PC-3 (cell line): ENCODE measurements at regions not wholly inside any gene's neighbourhood (a gene's known extent, or its start where the extent isn't known, plus 50 kb on each side); places are given as distances from the start of the nearest gene placed in this dataset.
A peak's percentile ranks its signal among the peaks of the same experiment; 100 is the strongest.

Experiments
- ATAC-seq: fragments of 200-7000 bp; cut with Tn5 transposase; 2 replicates; pipeline ENCODE4 v1.9.1; 2020; ENCODE audit warnings: mild to moderate bottlenecking, moderate library complexity
- BruUV-seq: library from RNA; stranded (reverse); fragments of 400-500 nt; replicated peaks from 2 replicates; lab custom pipeline; 2021; lab: Mats Ljungman, UMichigan
- CTCF ChIA-PET: fragments of 300-600 bp; sonication (Branson Sonifier 250); formaldehyde crosslinking; loops from one replicate; lab custom pipeline; 2022; ENCODE audit warnings: antibody characterized with exemption; lab: Charles Lee
- POLR2A ChIA-PET: fragments of 300-600 bp; sonication (Branson Sonifier 250); formaldehyde crosslinking; loops from one replicate; lab custom pipeline; 2022; ENCODE audit warnings: antibody characterized with exemption; ENCODE audit not compliant: unreplicated experiment; lab: Charles Lee
- DNase-seq: peaks from one replicate; pipeline ENCODE4 v3.0.0-alpha.2; 2015
- H2AFZ ChIP-seq: fragments of 300-600 bp; sonication (generic); 2 replicates; pipeline ENCODE4 v1.6.0; 2016; ENCODE audit warnings: antibody characterized with exemption, low read length
- H3F3A ChIP-seq: fragments of 300-600 bp; sonication (generic); one replicate; pipeline ENCODE4 v1.6.0; 2017; ENCODE audit warnings: antibody characterized with exemption, low read length, control low read depth, mild to moderate bottlenecking; ENCODE audit not compliant: unreplicated experiment
- H3K27ac ChIP-seq: fragments of 300-600 bp; sonication (generic); 2 replicates; pipeline ENCODE4 v1.5.1; 2016; ENCODE audit warnings: mild to moderate bottlenecking, low read length
- H3K27me3 ChIP-seq: fragments of 300-600 bp; sonication (generic); 2 replicates; pipeline ENCODE4 v1.6.1; 2016; ENCODE audit warnings: low read length, mixed read lengths
- H3K36me3 ChIP-seq: fragments of 300-600 bp; sonication (generic); 2 replicates; pipeline ENCODE4 v1.6.1; 2016; ENCODE audit warnings: low read depth, mixed run types, low read length, mixed read lengths
- H3K4me1 ChIP-seq: fragments of 300-600 bp; sonication (generic); 2 replicates; pipeline ENCODE4 v1.5.1; 2016; ENCODE audit warnings: low read length; ENCODE audit not compliant: insufficient read depth
- H3K4me2 ChIP-seq: fragments of 300-600 bp; sonication (generic); 2 replicates; pipeline ENCODE4 v1.6.0; 2016; ENCODE audit warnings: low read length
- H3K4me3 ChIP-seq: fragments of 300-600 bp; sonication (generic); 2 replicates; pipeline ENCODE4 v1.5.1; 2016; ENCODE audit warnings: mild to moderate bottlenecking, low read length, mixed read lengths
- H3K79me2 ChIP-seq: fragments of 300-600 bp; sonication (generic); 2 replicates; pipeline ENCODE4 v1.6.1; 2017; ENCODE audit warnings: low read length, mixed read lengths
- H3K9ac ChIP-seq: fragments of 300-600 bp; sonication (generic); 2 replicates; pipeline ENCODE4 v1.6.0; 2016; ENCODE audit warnings: mild to moderate bottlenecking, low read length
- H3K9me2 ChIP-seq: fragments of 300-600 bp; sonication (generic); replicated peaks from 2 replicates; pipeline ENCODE4 v1.6.1; 2016; ENCODE audit warnings: mixed run types, low read length, mixed read lengths
- H3K9me3 ChIP-seq: fragments of 300-600 bp; sonication (generic); 2 replicates; pipeline ENCODE4 v1.6.1; 2016; ENCODE audit warnings: low read length, mixed read lengths
- H4K20me1 ChIP-seq: fragments of 300-600 bp; sonication (generic); 2 replicates; pipeline ENCODE4 v1.6.1; 2016; ENCODE audit warnings: low read length, mixed read lengths
- EZH2 ChIP-seq: fragments of 300-600 bp; sonication (generic); IDR thresholded peaks from one replicate; pipeline ENCODE4 v1.6.1; 2017; ENCODE audit warnings: antibody characterized with exemption, mild to moderate bottlenecking, low read length; ENCODE audit not compliant: unreplicated experiment
- EZH2phosphoT487 ChIP-seq: fragments of 300-600 bp; sonication (generic); IDR thresholded peaks from 2 replicates; pipeline ENCODE4 v1.6.1; 2018; ENCODE audit warnings: mild to moderate bottlenecking, antibody characterized with exemption, low read length, borderline replicate concordance
- intact Hi-C: fragments of 100-400 bp; cut with micrococcal nuclease; formaldehyde crosslinking; loops from 2 replicates; pipeline ENCODE4 v1.9.0; 2023
- TF ChIP-seq, protein P1 (sequence below): fragments of 300-600 bp; sonication (generic); conservative IDR thresholded peaks from 2 replicates; pipeline ENCODE4 v1.5.1; 2017; ENCODE audit warnings: antibody characterized with exemption, low read depth, mild to moderate bottlenecking, low read length

DNA sequence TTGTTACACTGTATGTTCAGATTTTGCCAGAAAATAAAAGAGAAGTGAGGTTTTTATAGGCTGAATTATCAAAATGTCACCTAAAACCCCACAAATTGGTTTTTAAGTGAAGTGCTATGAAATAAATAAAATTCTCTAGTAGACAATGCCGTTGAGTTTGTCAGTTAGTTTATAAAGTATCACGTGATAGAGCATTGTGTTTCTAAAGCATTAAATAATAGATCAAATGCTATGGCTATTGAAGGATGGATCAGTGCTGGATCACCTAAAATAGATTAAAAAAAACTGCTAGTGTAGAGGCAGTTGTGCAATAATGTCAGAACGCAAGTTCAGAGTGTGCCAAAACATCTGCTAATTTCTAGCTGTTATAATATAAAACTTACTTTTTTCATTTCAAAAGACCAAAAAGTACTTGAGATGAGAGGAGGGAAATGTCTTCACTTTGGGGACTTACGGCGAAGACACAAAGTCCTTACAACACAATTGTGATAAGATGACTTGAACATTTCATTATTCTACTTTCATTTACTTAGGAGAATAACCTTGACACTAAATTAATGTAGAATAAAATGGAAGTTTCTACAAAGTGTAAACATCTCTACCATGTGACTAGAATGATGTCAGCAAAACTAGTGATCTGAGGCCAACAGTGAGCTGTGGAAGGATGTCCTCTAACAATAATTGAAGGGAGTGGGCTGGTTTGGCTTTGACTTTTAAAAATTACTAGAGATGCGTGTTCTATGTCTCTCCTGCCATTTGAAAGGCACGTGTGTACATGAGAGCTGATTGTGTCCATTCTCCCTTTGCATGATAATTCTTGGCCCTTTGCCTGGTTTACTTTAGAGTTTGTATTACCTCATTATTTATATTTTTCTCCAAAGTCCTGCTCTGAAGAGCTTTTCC lies 154.4 kb upstream of the PDE3A start:
- POLR2A ChIA-PET = no interaction called here
- Histone ChIP-seq H3K36me3 (no peaks in the 10 kb centered on the region), H3K79me2 (no peaks in the 10 kb centered on the region), H3K4me3 (no peak overlapping the region), H2AFZ (no peak overlapping the region), H3K27ac (no peak overlapping the region), H3F3A (no peaks in the 10 kb centered on the region), H4K20me1 (no peaks in the 10 kb centered on the region), H3K9ac (no peak overlapping the region), H3K27me3 (no peaks in the 10 kb centered on the region), H3K9me2 (no peaks in the 10 kb centered on the region), H3K9me3 (no peaks in the 10 kb centered on the region), H3K4me1 (peaks cover 5% of the 10 kb centered on the region; the same call in 1 of the 2 replicates), H3K4me2 (no peak overlapping the region)
- DNase-seq (no peak), ATAC-seq (no peak)
- CTCF ChIA-PET = no interaction called here
- no TSS peak for BruUV-seq
- TF ChIP-seq EZH2 = no peak
- no peak for TF ChIP-seq EZH2phosphoT487
- TF ChIP-seq, protein P1, sequence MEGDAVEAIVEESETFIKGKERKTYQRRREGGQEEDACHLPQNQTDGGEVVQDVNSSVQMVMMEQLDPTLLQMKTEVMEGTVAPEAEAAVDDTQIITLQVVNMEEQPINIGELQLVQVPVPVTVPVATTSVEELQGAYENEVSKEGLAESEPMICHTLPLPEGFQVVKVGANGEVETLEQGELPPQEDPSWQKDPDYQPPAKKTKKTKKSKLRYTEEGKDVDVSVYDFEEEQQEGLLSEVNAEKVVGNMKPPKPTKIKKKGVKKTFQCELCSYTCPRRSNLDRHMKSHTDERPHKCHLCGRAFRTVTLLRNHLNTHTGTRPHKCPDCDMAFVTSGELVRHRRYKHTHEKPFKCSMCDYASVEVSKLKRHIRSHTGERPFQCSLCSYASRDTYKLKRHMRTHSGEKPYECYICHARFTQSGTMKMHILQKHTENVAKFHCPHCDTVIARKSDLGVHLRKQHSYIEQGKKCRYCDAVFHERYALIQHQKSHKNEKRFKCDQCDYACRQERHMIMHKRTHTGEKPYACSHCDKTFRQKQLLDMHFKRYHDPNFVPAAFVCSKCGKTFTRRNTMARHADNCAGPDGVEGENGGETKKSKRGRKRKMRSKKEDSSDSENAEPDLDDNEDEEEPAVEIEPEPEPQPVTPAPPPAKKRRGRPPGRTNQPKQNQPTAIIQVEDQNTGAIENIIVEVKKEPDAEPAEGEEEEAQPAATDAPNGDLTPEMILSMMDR = no peak
- intact Hi-C loops = no loop called here

DNA sequence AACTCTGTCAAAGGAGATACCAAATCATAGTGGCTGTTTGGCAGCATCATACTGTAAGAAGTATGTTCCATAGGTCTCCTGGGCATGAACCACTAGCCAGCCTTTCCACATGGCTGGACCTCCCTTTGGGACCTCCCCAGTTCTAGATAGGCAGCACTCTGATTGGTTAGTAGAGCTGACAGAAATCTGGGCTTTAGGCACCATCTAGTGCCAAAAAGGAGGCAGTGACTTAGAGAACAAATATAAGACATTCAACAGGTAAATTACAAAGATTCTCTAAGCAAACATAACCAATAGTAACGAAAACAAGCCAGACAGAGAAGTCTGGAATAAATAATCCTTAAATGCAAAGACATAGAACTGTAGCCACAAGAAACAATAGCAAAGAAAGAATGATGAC lies 148.0 kb upstream of the PDE3A start:
- no TSS peak for BruUV-seq
- no peaks in the 10 kb centered on the region for H3K27me3 ChIP-seq
- TF ChIP-seq, protein P1 = peak; percentile 54
- TF ChIP-seq EZH2 = no peak
- no peak overlapping the region for H3K4me3 ChIP-seq
- no peak overlapping the region for H2AFZ ChIP-seq
- intact Hi-C loops = no loop called here
- no peaks in the 10 kb centered on the region for H3K79me2 ChIP-seq
- H3K27ac ChIP-seq = no peak overlapping the region
- H3F3A ChIP-seq = no peaks in the 10 kb centered on the region
- CTCF ChIA-PET = no interaction called here
- DNase-seq (peak; percentile 48), ATAC-seq (peak; percentile 29; the same call in 1 of the 2 replicates)
- POLR2A ChIA-PET = interaction anchor here (0.6 kb wide), 1 partner anchor 1471 kb away, joined by 5 read pairs; no protein-coding TSS in a partner anchor
- H3K9ac ChIP-seq = no peak overlapping the region
- no peaks in the 10 kb centered on the region for H4K20me1 ChIP-seq
- H3K4me2 ChIP-seq = no peak overlapping the region
- no peaks in the 10 kb centered on the region for H3K9me2 ChIP-seq
- H3K9me3 ChIP-seq = no peaks in the 10 kb centered on the region
- no peaks in the 10 kb centered on the region for H3K36me3 ChIP-seq
- H3K4me1 ChIP-seq = no peaks in the 10 kb centered on the region
